ENCODE measurements at regions not wholly inside any gene's neighbourhood (a gene's known extent, or its start where the extent isn't known, plus 50 kb on each side); places are given as distances from the start of the nearest gene placed in this dataset.

DNA sequence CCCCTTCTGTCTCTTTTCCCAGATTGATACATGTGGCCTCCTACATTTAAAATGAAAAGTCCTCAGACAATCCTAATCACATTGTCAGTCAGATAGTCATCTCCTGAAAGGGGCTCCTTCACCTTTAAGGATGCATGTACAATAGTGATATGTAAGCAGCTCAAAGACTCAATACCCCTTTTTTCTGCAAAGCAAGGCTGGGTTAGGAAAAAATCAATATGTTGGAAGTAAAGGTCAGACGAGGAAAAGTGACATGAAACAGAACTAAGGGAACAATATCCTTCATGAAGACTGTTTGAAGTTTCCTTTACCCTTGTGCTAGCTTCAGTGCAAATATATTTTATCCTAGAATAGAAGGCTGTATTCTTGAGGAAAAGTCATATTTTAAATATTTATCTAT lies 539.3 kb downstream of the NR2F2 start:
- TF ChIP-seq YY1 (IDR thresholded peaks at IDR 0.05; ENCODE audit: low read depth), result no peak
- no peak for TF ChIP-seq ZBTB7A (IDR thresholded peaks at IDR 0.05; ENCODE audit: low read depth)
- TF ChIP-seq RAD21 (IDR thresholded peaks at IDR 0.05; ENCODE audit: low read depth), result no peak
- TF ChIP-seq TCF12 (IDR thresholded peaks at IDR 0.05; ENCODE audit: low read depth), result no peak
- TF ChIP-seq NFIC (IDR thresholded peaks at IDR 0.05), result no peak
- TF ChIP-seq CREB1 (IDR thresholded peaks at IDR 0.05; ENCODE audit: low read depth), result no peak
- TF ChIP-seq, protein P1, sequence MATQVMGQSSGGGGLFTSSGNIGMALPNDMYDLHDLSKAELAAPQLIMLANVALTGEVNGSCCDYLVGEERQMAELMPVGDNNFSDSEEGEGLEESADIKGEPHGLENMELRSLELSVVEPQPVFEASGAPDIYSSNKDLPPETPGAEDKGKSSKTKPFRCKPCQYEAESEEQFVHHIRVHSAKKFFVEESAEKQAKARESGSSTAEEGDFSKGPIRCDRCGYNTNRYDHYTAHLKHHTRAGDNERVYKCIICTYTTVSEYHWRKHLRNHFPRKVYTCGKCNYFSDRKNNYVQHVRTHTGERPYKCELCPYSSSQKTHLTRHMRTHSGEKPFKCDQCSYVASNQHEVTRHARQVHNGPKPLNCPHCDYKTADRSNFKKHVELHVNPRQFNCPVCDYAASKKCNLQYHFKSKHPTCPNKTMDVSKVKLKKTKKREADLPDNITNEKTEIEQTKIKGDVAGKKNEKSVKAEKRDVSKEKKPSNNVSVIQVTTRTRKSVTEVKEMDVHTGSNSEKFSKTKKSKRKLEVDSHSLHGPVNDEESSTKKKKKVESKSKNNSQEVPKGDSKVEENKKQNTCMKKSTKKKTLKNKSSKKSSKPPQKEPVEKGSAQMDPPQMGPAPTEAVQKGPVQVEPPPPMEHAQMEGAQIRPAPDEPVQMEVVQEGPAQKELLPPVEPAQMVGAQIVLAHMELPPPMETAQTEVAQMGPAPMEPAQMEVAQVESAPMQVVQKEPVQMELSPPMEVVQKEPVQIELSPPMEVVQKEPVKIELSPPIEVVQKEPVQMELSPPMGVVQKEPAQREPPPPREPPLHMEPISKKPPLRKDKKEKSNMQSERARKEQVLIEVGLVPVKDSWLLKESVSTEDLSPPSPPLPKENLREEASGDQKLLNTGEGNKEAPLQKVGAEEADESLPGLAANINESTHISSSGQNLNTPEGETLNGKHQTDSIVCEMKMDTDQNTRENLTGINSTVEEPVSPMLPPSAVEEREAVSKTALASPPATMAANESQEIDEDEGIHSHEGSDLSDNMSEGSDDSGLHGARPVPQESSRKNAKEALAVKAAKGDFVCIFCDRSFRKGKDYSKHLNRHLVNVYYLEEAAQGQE (IDR thresholded peaks at IDR 0.05; ENCODE audit: low read depth), result no peak
- TF ChIP-seq, protein P2, sequence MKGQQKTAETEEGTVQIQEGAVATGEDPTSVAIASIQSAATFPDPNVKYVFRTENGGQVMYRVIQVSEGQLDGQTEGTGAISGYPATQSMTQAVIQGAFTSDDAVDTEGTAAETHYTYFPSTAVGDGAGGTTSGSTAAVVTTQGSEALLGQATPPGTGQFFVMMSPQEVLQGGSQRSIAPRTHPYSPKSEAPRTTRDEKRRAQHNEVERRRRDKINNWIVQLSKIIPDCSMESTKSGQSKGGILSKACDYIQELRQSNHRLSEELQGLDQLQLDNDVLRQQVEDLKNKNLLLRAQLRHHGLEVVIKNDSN (IDR thresholded peaks at IDR 0.05), result no peak
- TF ChIP-seq EP300 (IDR thresholded peaks at IDR 0.05; ENCODE audit: borderline replicate concordance), result no peak
- no peak for TF ChIP-seq CEBPB (IDR thresholded peaks at IDR 0.05)
- TF ChIP-seq TEAD4 (IDR thresholded peaks at IDR 0.05), result no peak
- TF ChIP-seq EGR1 (IDR thresholded peaks at IDR 0.05), result no peak
- TF ChIP-seq, protein P3, sequence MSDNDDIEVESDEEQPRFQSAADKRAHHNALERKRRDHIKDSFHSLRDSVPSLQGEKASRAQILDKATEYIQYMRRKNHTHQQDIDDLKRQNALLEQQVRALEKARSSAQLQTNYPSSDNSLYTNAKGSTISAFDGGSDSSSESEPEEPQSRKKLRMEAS (IDR thresholded peaks at IDR 0.05), result no peak
- no peak for TF ChIP-seq FOXM1 (IDR thresholded peaks at IDR 0.05; ENCODE audit: borderline replicate concordance, low read depth)
- TF ChIP-seq TAF1 (IDR thresholded peaks at IDR 0.05; ENCODE audit: low read depth), result no peak

DNA sequence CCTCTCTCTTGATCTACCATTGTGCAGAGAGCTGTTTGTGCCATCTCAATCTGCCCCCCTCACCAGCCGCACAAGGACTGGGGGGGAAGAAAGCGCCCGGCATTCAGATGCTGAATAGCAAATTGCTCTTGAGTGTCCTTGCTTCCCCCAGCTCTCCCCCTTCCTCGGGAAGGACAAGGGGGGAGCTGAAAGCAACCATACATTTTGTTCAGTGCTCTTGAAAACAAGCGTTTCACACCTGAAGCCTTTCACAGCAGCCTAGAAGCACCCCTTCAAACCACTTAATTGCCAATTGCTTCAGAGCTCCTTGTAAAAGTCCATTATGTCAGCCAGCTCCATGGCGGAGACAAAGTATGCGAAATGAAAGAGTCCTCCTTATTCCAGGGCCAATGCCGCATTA lies 540.1 kb downstream of the NR2F2 start:
- TF ChIP-seq CREB1 (IDR thresholded peaks at IDR 0.05; ENCODE audit: low read depth) (no peak), TAF1 (IDR thresholded peaks at IDR 0.05; ENCODE audit: low read depth) (no peak), EGR1 (IDR thresholded peaks at IDR 0.05) (no peak), EP300 (IDR thresholded peaks at IDR 0.05; ENCODE audit: borderline replicate concordance) (no peak), NFIC (IDR thresholded peaks at IDR 0.05) (no peak), CEBPB (IDR thresholded peaks at IDR 0.05) (no peak)

DNA sequence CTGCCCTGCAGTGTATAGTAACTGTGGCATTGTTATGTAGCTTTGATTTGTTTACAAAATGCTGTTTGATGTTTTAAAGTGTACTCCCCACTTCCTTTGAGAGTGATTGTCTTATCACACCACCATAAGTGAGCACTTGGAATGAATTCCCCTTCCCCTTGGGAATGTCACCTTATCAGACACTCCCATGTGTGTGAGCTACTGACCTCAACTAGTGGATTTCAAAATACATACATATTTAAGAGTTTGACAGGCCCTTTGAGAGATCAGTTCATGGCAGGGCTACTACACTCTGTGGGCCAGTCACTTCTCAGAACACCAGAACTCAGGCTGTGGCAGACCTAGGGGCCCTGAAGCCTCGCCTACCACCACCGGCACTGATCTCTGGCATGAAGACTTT lies 547.6 kb downstream of the NR2F2 start:
- TF ChIP-seq NFIC (IDR thresholded peaks at IDR 0.05) (no peak), TCF12 (IDR thresholded peaks at IDR 0.05; ENCODE audit: low read depth) (no peak), FOXM1 (IDR thresholded peaks at IDR 0.05; ENCODE audit: borderline replicate concordance, low read depth) (no peak), CREB1 (IDR thresholded peaks at IDR 0.05; ENCODE audit: low read depth) (no peak), ZBTB7A (IDR thresholded peaks at IDR 0.05; ENCODE audit: low read depth) (no peak), TAF1 (IDR thresholded peaks at IDR 0.05; ENCODE audit: low read depth) (no peak), RAD21 (IDR thresholded peaks at IDR 0.05; ENCODE audit: low read depth) (no peak), EP300 (IDR thresholded peaks at IDR 0.05; ENCODE audit: borderline replicate concordance) (no peak), YY1 (IDR thresholded peaks at IDR 0.05; ENCODE audit: low read depth) (no peak), EGR1 (IDR thresholded peaks at IDR 0.05) (no peak), CEBPB (IDR thresholded peaks at IDR 0.05) (no peak), TEAD4 (IDR thresholded peaks at IDR 0.05) (no peak)
- TF ChIP-seq, protein P2 (IDR thresholded peaks at IDR 0.05), result no peak
- TF ChIP-seq, protein P1 (IDR thresholded peaks at IDR 0.05; ENCODE audit: low read depth), result no peak
- TF ChIP-seq, protein P3 (IDR thresholded peaks at IDR 0.05), result no peak

DNA sequence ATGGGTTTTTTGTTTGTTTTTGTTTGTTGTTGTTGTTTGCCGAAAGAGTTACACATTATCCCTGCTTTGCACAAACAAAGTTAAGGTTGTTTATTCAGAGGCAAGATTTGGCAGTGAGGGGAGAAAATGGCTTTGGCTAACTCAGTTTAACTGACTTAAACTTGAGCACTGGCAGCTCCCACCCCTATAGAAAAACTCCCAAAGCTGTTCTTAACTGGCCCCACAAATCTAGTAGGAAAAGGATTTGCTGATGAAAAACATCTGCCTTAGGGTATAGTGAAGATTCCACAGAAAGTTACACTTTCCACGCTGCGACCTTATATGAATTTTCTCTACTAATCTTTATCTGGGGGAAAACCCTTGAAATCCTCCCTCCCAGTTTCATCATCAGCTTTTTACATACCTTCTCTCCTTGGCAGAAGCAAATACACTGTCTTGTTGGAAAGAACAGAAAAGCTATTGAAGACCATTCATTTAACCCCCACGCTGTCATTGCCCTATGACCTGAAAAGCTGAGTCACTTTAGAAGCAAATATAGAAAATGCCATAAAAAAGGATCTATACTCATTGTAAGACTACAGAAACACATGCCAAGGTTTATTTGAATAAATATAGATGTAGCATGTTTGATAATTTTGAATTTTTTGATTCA lies 551.7 kb downstream of the NR2F2 start:
- TF ChIP-seq NFIC (IDR thresholded peaks at IDR 0.05), result no peak
- no peak for TF ChIP-seq EGR1 (IDR thresholded peaks at IDR 0.05)
- TF ChIP-seq TAF1 (IDR thresholded peaks at IDR 0.05; ENCODE audit: low read depth), result no peak
- TF ChIP-seq RAD21 (IDR thresholded peaks at IDR 0.05; ENCODE audit: low read depth), result no peak
- TF ChIP-seq, protein P3 (IDR thresholded peaks at IDR 0.05), result no peak
- TF ChIP-seq, protein P2 (IDR thresholded peaks at IDR 0.05), result no peak
- no peak for TF ChIP-seq CREB1 (IDR thresholded peaks at IDR 0.05; ENCODE audit: low read depth)

DNA sequence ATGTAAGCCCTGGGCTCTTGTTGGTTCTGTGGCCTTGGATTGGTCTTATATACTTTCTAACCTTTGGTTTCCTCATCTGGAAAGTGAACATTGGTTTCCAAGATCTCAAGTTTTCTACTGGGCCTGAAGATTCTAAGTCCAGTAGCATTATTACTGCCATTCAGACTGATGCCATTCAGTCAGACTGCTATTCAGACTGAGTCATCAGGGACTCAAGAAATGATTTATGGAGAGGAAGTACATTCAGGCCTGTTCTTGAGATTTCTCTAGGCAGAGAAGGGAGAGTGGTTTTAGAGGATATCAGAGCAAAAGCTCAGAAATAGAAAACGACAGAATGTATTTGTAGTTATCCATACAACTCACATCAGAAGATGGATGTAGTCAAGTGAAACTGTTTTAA lies 557.2 kb downstream of the NR2F2 start:
- TF ChIP-seq, protein P1 (IDR thresholded peaks at IDR 0.05; ENCODE audit: low read depth), result no peak
- TF ChIP-seq TCF12 (IDR thresholded peaks at IDR 0.05; ENCODE audit: low read depth) (no peak), YY1 (IDR thresholded peaks at IDR 0.05; ENCODE audit: low read depth) (no peak), TEAD4 (IDR thresholded peaks at IDR 0.05) (no peak)
